Astrocyte (in vitro differentiated cells and primary cell): ENCODE measurements at regions not wholly inside any gene's neighbourhood (a gene's known extent, or its start where the extent isn't known, plus 50 kb on each side); places are given as distances from the start of the nearest gene placed in this dataset.

Experiments
- DNase-seq: peaks from one replicate; pipeline ENCODE4 v3.0.0-alpha.2; 2010; ENCODE audit warnings: low read depth
- FAIRE-seq: peaks from 2 replicates; lab custom pipeline; 2011; peaks lifted over from hg19 to GRCh38; lab: Jason Lieb, UNC
- H2AFZ ChIP-seq: 2 replicates; pipeline ENCODE4 v1.6.0; 2012; ENCODE audit warnings: low read depth, low read length, inconsistent platforms
- H3K27ac ChIP-seq: 2 replicates; pipeline ENCODE4 v1.5.1; 2011; ENCODE audit warnings: low read depth, low read length, inconsistent platforms
- H3K27me3 ChIP-seq: 2 replicates; pipeline ENCODE4 v1.6.0; 2011; ENCODE audit warnings: low read length, inconsistent platforms; ENCODE audit not compliant: insufficient read depth
- H3K36me3 ChIP-seq: 2 replicates; pipeline ENCODE4 v1.5.1; 2011; ENCODE audit warnings: low read length, inconsistent platforms; ENCODE audit not compliant: insufficient read depth
- H3K4me1 ChIP-seq: 2 replicates; pipeline ENCODE4 v1.5.1; 2011; ENCODE audit warnings: low read length, inconsistent platforms; ENCODE audit not compliant: insufficient read depth
- H3K4me2 ChIP-seq: 2 replicates; pipeline ENCODE4 v1.6.0; 2012; ENCODE audit warnings: low read length, inconsistent platforms
- H3K4me3 ChIP-seq: 2 replicates; pipeline ENCODE4 v1.5.1; 2011; ENCODE audit warnings: low read depth, mild to moderate bottlenecking, low read length, inconsistent platforms; ENCODE audit not compliant: insufficient read depth
- H3K79me2 ChIP-seq: 2 replicates; pipeline ENCODE4 v1.6.0; 2012; ENCODE audit warnings: mild to moderate bottlenecking, low read length, inconsistent platforms; ENCODE audit not compliant: insufficient read depth
- H3K9ac ChIP-seq: 2 replicates; pipeline ENCODE4 v1.6.0; 2012; ENCODE audit warnings: mild to moderate bottlenecking, low read length, inconsistent platforms
- H3K9me3 ChIP-seq: 2 replicates; pipeline ENCODE4 v1.5.1; 2012; ENCODE audit warnings: low read depth, mild to moderate bottlenecking, low read length, inconsistent platforms; ENCODE audit not compliant: insufficient read depth
- H4K20me1 ChIP-seq: 2 replicates; pipeline ENCODE4 v1.6.0; 2012; ENCODE audit warnings: low read length, inconsistent platforms; ENCODE audit not compliant: insufficient read depth
- H3K27ac Mint-ChIP-seq: one replicate; pipeline ENCODE4 v1.8.0; 2021; ENCODE audit warnings: mild to moderate bottlenecking, mixed read lengths; ENCODE audit not compliant: unreplicated experiment
- H3K27me3 Mint-ChIP-seq: one replicate; pipeline ENCODE4 v1.8.0; 2021; ENCODE audit warnings: low read depth, mixed read lengths; ENCODE audit not compliant: unreplicated experiment
- H3K36me3 Mint-ChIP-seq: one replicate; pipeline ENCODE4 v1.8.0; 2021; ENCODE audit warnings: low read depth, mixed read lengths; ENCODE audit not compliant: unreplicated experiment
- H3K4me1 Mint-ChIP-seq: one replicate; pipeline ENCODE4 v1.8.0; 2021; ENCODE audit warnings: low read depth, mixed read lengths; ENCODE audit not compliant: unreplicated experiment
- H3K4me3 Mint-ChIP-seq: one replicate; pipeline ENCODE4 v1.8.0; 2021; ENCODE audit warnings: mild to moderate bottlenecking, moderate library complexity, mixed read lengths; ENCODE audit not compliant: unreplicated experiment
- H3K9me3 Mint-ChIP-seq: one replicate; pipeline ENCODE4 v1.8.0; 2021; ENCODE audit warnings: mild to moderate bottlenecking, mixed read lengths; ENCODE audit not compliant: unreplicated experiment
- CTCF ChIP-seq: IDR thresholded peaks from 2 replicates; pipeline ENCODE4 v1.5.1; 2011; ENCODE audit warnings: low read depth, mild to moderate bottlenecking, inconsistent platforms, low read length, moderate library complexity; ENCODE audit not compliant: insufficient read depth
- EZH2 ChIP-seq: IDR thresholded peaks from 2 replicates; pipeline ENCODE4 v1.6.1; 2012; ENCODE audit warnings: mild to moderate bottlenecking, low read length, inconsistent platforms; ENCODE audit not compliant: insufficient read depth

DNA sequence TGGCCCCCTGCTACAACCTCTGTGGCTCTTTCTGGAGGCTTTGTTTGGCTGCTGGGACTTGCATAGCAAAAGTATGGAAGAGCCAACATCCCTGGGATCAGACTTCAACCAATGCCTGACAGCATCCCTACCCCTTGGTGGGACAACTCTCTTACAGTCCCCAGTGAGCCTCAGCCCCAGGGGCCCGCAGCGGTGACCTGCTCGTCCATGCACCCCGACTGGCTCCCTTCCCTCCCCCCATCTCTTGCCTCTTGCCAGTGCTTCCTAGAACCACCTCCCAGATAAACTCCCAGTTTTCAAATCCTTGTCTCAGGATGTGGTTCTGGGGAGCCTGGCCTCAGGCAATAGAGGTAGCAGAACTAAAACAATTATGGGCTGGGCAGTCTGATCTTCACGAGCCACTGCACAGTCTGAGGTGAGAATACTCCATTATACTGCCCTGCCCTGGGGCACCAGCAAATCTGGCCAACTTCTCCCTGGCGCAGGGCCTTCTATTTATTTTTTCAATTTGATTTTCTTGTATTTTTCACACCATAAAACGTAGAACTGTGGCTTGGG lies 86.6 kb upstream of the BRD7 start:
- H3K9me3 ChIP-seq = no peaks in the 10 kb centered on the region
- no peak overlapping the region for H3K27ac ChIP-seq
- no peaks in the 10 kb centered on the region for H4K20me1 ChIP-seq
- peaks cover 21% of the 10 kb centered on the region for H3K27me3 ChIP-seq
- TF ChIP-seq CTCF (no peak), EZH2 (no peak)
- H3K9ac ChIP-seq = no peak overlapping the region
- Mint-ChIP-seq H3K4me1 (no peaks in the 10 kb centered on the region), H3K27ac (no peak overlapping the region), H3K36me3 (peaks cover 2% of the 10 kb centered on the region), H3K9me3 (no peaks in the 10 kb centered on the region), H3K27me3 (peaks cover 72% of the 10 kb centered on the region), H3K4me3 (no peak overlapping the region)
- no peak for DNase-seq
- H3K4me1 ChIP-seq = no peaks in the 10 kb centered on the region
- no peaks in the 10 kb centered on the region for H3K36me3 ChIP-seq
- H3K79me2 ChIP-seq = no peaks in the 10 kb centered on the region
- no peak overlapping the region for H3K4me2 ChIP-seq
- H2AFZ ChIP-seq = no peak overlapping the region
- no peak overlapping the region for H3K4me3 ChIP-seq
- no peak for FAIRE-seq

DNA sequence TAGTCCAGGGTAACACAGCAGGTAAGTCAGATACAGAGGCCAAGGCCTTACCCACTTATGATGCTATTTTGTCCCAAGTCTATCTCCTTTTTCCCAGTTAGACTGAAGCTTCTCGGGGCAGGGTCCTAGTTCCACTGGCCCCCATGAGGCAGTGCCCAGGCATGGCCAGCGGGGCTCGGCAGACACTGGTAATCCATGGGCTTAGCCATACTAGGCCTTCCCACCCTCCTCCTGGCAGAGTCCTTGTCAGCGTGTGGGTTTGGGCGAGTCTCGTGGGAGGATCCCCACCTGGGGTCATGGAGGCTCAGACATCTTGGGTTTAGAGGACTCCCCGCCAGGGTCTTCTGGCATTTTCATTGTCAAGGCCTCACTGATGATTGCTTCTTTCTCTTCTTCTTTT lies 84.7 kb upstream of the BRD7 start:
- DNase-seq (no peak), FAIRE-seq (no peak)

More for the DNA sequence above, 84.7 kb upstream of the BRD7 start:
- no peaks in the 10 kb centered on the region for H3K4me1 ChIP-seq
- peaks cover 2% of the 10 kb centered on the region for H3K36me3 Mint-ChIP-seq
- H3K4me1 Mint-ChIP-seq = no peaks in the 10 kb centered on the region
- TF ChIP-seq CTCF = no peak
- no peak for TF ChIP-seq EZH2
- no peak overlapping the region for H3K4me3 ChIP-seq
- H3K27ac Mint-ChIP-seq = no peak overlapping the region
- no peak overlapping the region for H3K9ac ChIP-seq
- H3K27me3 ChIP-seq = peaks cover 14% of the 10 kb centered on the region
- H3K27ac ChIP-seq = no peak overlapping the region
- no peaks in the 10 kb centered on the region for H3K9me3 ChIP-seq
- no peak overlapping the region for H2AFZ ChIP-seq
- H3K27me3 Mint-ChIP-seq = peaks cover 71% of the 10 kb centered on the region
- no peak overlapping the region for H3K4me3 Mint-ChIP-seq
- no peaks in the 10 kb centered on the region for H4K20me1 ChIP-seq
- no peak overlapping the region for H3K4me2 ChIP-seq
- no peaks in the 10 kb centered on the region for H3K79me2 ChIP-seq
- H3K9me3 Mint-ChIP-seq = no peaks in the 10 kb centered on the region
- no peaks in the 10 kb centered on the region for H3K36me3 ChIP-seq
